Caki2 (cell line): ENCODE measurements at regions not wholly inside any gene's neighbourhood (a gene's known extent, or its start where the extent isn't known, plus 50 kb on each side); places are given as distances from the start of the nearest gene placed in this dataset.

ENCODE experiments used
- DNase-seq: peaks from one replicate; pipeline ENCODE4 v3.0.0-alpha.2; 2015; ENCODE audit warnings: low read depth
- in situ Hi-C: cut with HindIII; loops from 2 replicates; pipeline ENCODE4 v1.10.0; 2016; ENCODE audit warnings: low sequenced_read_pairs, low pct_unique_long_range_greater_than_20kb, mixed read lengths

GRCh38 chr15:35871282-35871681 lies 325.3 kb upstream of the DPH6 start:
- in situ Hi-C loops = no loop called here
- no peak for DNase-seq

GRCh38 chr15:35871812-35872211 lies 325.8 kb upstream of the DPH6 start:
- in situ Hi-C loops = no loop called here
- no peak for DNase-seq

GRCh38 chr15:35872577-35872976 lies 326.6 kb upstream of the DPH6 start:
- DNase-seq = no peak
- in situ Hi-C loops = no loop called here

GRCh38 chr15:35874260-35874905 lies 328.4 kb upstream of the DPH6 start:
- peak; percentile 65 for DNase-seq
- in situ Hi-C loops = no loop called here

GRCh38 chr15:35876762-35877161 lies 330.8 kb upstream of the DPH6 start:
- no peak for DNase-seq
- in situ Hi-C loops = no loop called here

GRCh38 chr15:35880896-35881295 lies 334.9 kb upstream of the DPH6 start:
- no peak for DNase-seq
- in situ Hi-C loops = no loop called here

- in situ Hi-C loops = no loop called here
- no peak for DNase-seq
These were observed 339.9 kb upstream of the DPH6 start for GRCh38 chr15:35885870-35886269.

GRCh38 chr15:35886765-35887164 lies 340.8 kb upstream of the DPH6 start:
- DNase-seq = no peak
- in situ Hi-C loops = no loop called here

- no peak for DNase-seq
- in situ Hi-C loops = no loop called here
These were observed 342.9 kb upstream of the DPH6 start for GRCh38 chr15:35888815-35889214.

GRCh38 chr15:35907511-35907910 lies 361.5 kb upstream of the DPH6 start:
- no peak for DNase-seq
- in situ Hi-C loops = no loop called here

GRCh38 chr15:35909414-35909813 lies 363.4 kb upstream of the DPH6 start:
- in situ Hi-C loops = no loop called here
- DNase-seq = no peak

GRCh38 chr15:35910227-35910626 lies 364.3 kb upstream of the DPH6 start:
- in situ Hi-C loops = no loop called here

GRCh38 chr15:35911052-35911777 lies 365.2 kb upstream of the DPH6 start:
- in situ Hi-C loops = no loop called here
- DNase-seq = no peak

More at GRCh38 chr15:35910227-35910626, 364.3 kb upstream of the DPH6 start:
- DNase-seq = no peak

- in situ Hi-C loops = no loop called here
- DNase-seq = no peak
These were observed 366.2 kb upstream of the DPH6 start for GRCh38 chr15:35912196-35912595.

GRCh38 chr15:35914573-35914972 lies 368.6 kb upstream of the DPH6 start:
- no peak for DNase-seq
- in situ Hi-C loops = no loop called here

GRCh38 chr15:35921046-35921445 lies 375.1 kb upstream of the DPH6 start:
- in situ Hi-C loops = no loop called here
- no peak for DNase-seq

GRCh38 chr15:35925275-35926006 lies 379.5 kb upstream of the DPH6 start:
- in situ Hi-C loops = no loop called here
- DNase-seq = peak; percentile 33

- in situ Hi-C loops = no loop called here
- DNase-seq = no peak
These were observed 380.0 kb upstream of the DPH6 start for GRCh38 chr15:35926007-35926380.

- in situ Hi-C loops = no loop called here
- DNase-seq = no peak
These were observed 382.9 kb upstream of the DPH6 start for GRCh38 chr15:35928847-35929246.
